GM19372 (cell line): ENCODE measurements at regions not wholly inside any gene's neighbourhood (a gene's known extent, or its start where the extent isn't known, plus 50 kb on each side); places are given as distances from the start of the nearest gene placed in this dataset.
"Not testable (repeated sequence)": the region's sequence is repeated elsewhere in the genome, so short reads cannot be mapped to it uniquely, and the experiment has no call there.

Source experiments
- ATAC-seq: cut with Tn5 transposase; IDR thresholded peaks from one replicate; pipeline ENCODE4 v1.9.1; 2021; ENCODE audit warnings: mild to moderate bottlenecking, low read depth, moderate library complexity; ENCODE audit not compliant: unreplicated experiment

GRCh38 chr4:14149176-14150053 is 521.9 kb upstream of the BOD1L1 start:
- no peak for ATAC-seq

- ATAC-seq: no peak
Measured at GRCh38 chr4:14151101-14151500, 523.6 kb upstream of the BOD1L1 start.

GRCh38 chr4:14152834-14153519 is 525.5 kb upstream of the BOD1L1 start:
- ATAC-seq: peak; percentile 52

- ATAC-seq: no peak
Measured at GRCh38 chr4:14155803-14156202, 528.3 kb upstream of the BOD1L1 start.

- ATAC-seq: no peak
Measured at GRCh38 chr4:14157262-14157661, 529.7 kb upstream of the BOD1L1 start.

GRCh38 chr4:14165222-14165920 is 537.8 kb upstream of the BOD1L1 start:
- ATAC-seq: peak; percentile 100

GRCh38 chr4:14167876-14168510 is 540.5 kb upstream of the BOD1L1 start:
- ATAC-seq: no peak

GRCh38 chr4:14168919-14169318 is 541.4 kb upstream of the BOD1L1 start:
- ATAC-seq: no peak

- no peak for ATAC-seq
Measured at GRCh38 chr4:14169460-14169859, 541.9 kb upstream of the BOD1L1 start.

- ATAC-seq: not testable (repeated sequence)
Measured at GRCh38 chr4:14169940-14170339, 542.4 kb upstream of the BOD1L1 start.

- no peak for ATAC-seq
Measured at GRCh38 chr4:14176613-14177012, 549.1 kb upstream of the BOD1L1 start.

GRCh38 chr4:14177987-14178386 is 550.5 kb upstream of the BOD1L1 start:
- ATAC-seq: peak; percentile 80

- peak; percentile 54 for ATAC-seq
Measured at GRCh38 chr4:14178421-14178820, 550.9 kb upstream of the BOD1L1 start.

- ATAC-seq: no peak
Measured at GRCh38 chr4:14180166-14180565, 552.6 kb upstream of the BOD1L1 start.

GRCh38 chr4:14180983-14181601 is 553.6 kb upstream of the BOD1L1 start:
- no peak for ATAC-seq

GRCh38 chr4:14182148-14182547 is 554.6 kb upstream of the BOD1L1 start:
- ATAC-seq: no peak

GRCh38 chr4:14184265-14184664 is 556.7 kb upstream of the BOD1L1 start:
- no peak for ATAC-seq

- no peak for ATAC-seq
Measured at GRCh38 chr4:14184767-14185166, 557.2 kb upstream of the BOD1L1 start.

GRCh38 chr4:14188214-14188613 is 560.7 kb upstream of the BOD1L1 start:
- no peak for ATAC-seq

- no peak for ATAC-seq
Measured at GRCh38 chr4:14193601-14194000, 566.1 kb upstream of the BOD1L1 start.
